ENCODE measurements at regions not wholly inside any gene's neighbourhood (a gene's known extent, or its start where the extent isn't known, plus 50 kb on each side); places are given as distances from the start of the nearest gene placed in this dataset.

GRCh38 chr15:88312941-88313579, 56.5 kb upstream of the NTRK3 start:
- TF ChIP-seq CTCF (IDR thresholded peaks at IDR 0.05; ENCODE audit: low read length) (no peak), EZH2 (IDR thresholded peaks at IDR 0.05; ENCODE audit: borderline replicate concordance, low read length) (no peak)
